ENCODE measurements at regions not wholly inside any gene's neighbourhood (a gene's known extent, or its start where the extent isn't known, plus 50 kb on each side); places are given as distances from the start of the nearest gene placed in this dataset.

DNA sequence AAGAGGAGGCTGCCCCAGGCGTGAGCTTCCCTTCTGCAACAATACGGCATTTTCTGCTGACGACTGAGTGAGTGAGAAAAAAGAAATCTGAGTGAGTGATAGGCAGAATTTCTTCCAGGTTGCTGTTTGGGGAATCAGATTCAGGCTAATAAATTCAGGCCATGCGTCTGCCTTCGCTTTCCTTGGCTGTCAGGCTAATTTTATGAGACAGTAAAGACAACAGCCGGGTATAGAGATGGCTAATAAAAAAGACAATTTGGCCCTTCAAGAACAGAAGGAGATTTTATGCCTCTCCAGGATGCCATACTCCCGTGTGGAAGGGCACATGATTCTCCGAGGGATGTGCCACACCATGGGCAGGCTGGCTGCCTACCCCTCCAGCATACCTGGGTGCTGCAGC lies 145.9 kb upstream of the UBL3 start:
- Histone ChIP-seq H3K9me3 (ENCODE audit: insufficient read depth, low read length) (no peaks in the 10 kb centered on the region), H2AFZ (ENCODE audit: low read depth, low read length) (no peak overlapping the region), H3K36me3 (replicated peaks; ENCODE audit: low read depth, low read length) (no peaks in the 10 kb centered on the region), H3K27ac (ENCODE audit: low read length) (no peak overlapping the region), H3K4me3 (ENCODE audit: low read length) (no peak overlapping the region), H4K20me1 (ENCODE audit: insufficient read depth, low read length) (no peaks in the 10 kb centered on the region), H3K9ac (ENCODE audit: low read length) (no peak overlapping the region), H3K79me2 (ENCODE audit: low read length) (no peaks in the 10 kb centered on the region), H3K4me2 (ENCODE audit: low read length) (no peak overlapping the region), H3K4me1 (ENCODE audit: low read length) (peaks cover 15% of the 10 kb centered on the region), H3K27me3 (ENCODE audit: low read depth, low read length) (0 out of 2 replicates have a peak, but pooled peaks cover 3% of the 10 kb centered on the region)
- TF ChIP-seq EZH2phosphoT487 (IDR thresholded peaks at IDR 0.05; ENCODE audit: low read depth), result no peak
- TF ChIP-seq, protein P1, sequence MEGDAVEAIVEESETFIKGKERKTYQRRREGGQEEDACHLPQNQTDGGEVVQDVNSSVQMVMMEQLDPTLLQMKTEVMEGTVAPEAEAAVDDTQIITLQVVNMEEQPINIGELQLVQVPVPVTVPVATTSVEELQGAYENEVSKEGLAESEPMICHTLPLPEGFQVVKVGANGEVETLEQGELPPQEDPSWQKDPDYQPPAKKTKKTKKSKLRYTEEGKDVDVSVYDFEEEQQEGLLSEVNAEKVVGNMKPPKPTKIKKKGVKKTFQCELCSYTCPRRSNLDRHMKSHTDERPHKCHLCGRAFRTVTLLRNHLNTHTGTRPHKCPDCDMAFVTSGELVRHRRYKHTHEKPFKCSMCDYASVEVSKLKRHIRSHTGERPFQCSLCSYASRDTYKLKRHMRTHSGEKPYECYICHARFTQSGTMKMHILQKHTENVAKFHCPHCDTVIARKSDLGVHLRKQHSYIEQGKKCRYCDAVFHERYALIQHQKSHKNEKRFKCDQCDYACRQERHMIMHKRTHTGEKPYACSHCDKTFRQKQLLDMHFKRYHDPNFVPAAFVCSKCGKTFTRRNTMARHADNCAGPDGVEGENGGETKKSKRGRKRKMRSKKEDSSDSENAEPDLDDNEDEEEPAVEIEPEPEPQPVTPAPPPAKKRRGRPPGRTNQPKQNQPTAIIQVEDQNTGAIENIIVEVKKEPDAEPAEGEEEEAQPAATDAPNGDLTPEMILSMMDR (IDR thresholded peaks at IDR 0.05; ENCODE audit: low read depth, low read length), result no peak

DNA sequence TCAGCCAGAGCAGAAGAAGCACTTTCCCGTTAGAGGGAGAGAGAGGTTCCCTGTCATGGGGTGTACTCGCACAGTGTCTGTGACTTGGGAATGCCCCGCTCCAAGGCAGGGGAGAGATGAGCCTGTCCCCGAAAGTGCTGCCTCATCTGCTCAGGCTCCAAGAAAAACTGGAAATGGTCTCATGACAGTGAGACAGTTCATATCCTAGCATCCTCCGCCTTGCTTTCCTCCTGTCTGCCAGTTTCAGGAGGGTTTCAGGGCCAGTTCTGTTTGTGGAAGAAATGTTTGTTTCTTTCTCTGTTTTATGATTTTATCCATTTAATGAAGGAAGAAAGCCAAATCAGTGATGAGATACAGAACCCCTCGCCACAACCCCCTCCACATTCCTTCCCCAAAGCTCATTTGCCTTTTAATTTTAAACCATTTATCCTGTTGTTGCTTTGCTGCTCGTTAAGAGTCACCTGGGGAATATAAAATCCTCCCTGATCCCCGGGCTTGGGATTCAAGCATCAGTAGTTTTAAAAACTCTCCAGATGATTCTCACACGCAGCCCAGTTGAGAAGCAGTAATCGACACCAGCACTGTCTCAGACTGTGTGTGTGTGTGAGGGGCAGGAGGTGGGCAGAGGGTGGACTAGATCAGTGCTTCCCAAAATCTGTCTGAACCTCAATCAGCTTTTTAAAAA lies 144.6 kb upstream of the UBL3 start:
- Histone ChIP-seq H3K9ac (ENCODE audit: low read length) (no peak overlapping the region), H3K4me1 (ENCODE audit: low read length) (peaks cover 5% of the 10 kb centered on the region), H3K4me2 (ENCODE audit: low read length) (no peak overlapping the region), H3K4me3 (ENCODE audit: low read length) (no peak overlapping the region), H3K36me3 (replicated peaks; ENCODE audit: low read depth, low read length) (no peaks in the 10 kb centered on the region), H3K79me2 (ENCODE audit: low read length) (no peaks in the 10 kb centered on the region), H3K27me3 (ENCODE audit: low read depth, low read length) (0 out of 2 replicates have a peak, but pooled peaks cover 3% of the 10 kb centered on the region), H3K9me3 (ENCODE audit: insufficient read depth, low read length) (no peaks in the 10 kb centered on the region), H2AFZ (ENCODE audit: low read depth, low read length) (no peak overlapping the region), H4K20me1 (ENCODE audit: insufficient read depth, low read length) (no peaks in the 10 kb centered on the region), H3K27ac (ENCODE audit: low read length) (no peak overlapping the region)
- TF ChIP-seq, protein P1 (IDR thresholded peaks at IDR 0.05; ENCODE audit: low read depth, low read length), result no peak
- no peak for TF ChIP-seq EZH2phosphoT487 (IDR thresholded peaks at IDR 0.05; ENCODE audit: low read depth)

DNA sequence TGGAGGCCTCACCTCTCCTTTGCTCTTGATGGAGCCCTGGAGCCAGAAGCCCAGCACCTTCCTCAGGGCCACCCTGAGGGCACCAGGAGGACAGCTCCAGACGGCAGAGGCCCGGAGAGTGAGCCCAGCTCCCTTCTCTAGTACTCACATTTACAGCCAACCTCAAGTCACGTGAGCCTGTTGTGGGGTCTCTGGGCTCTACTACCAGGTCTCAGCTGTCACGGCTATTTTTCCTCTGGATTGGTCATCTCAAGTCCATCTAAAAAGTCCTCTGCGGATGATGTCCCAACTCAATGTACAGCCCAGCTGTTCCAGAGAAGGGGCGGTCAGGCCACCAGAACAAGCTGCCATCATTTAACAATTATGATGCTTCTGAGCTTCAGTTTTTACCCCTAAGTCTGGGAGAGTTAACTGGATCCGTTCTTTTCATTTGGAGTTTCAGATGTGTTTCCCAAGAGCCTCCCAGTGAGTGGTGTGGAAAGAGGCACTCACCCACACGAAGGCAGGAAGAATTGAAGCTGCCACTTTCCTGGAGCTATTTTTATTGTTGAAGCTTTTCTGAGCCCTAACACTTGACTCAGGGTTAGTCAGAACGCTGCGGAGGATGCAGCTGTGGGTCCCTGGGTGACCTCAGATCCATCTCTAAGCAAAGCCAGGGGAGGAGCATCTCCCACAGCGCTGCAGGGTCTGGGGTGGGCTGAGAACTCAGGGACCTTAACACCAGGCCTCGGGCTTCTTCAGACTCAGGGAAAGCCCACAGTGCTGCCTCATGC lies 143.5 kb upstream of the UBL3 start:
- H3K27me3 ChIP-seq (ENCODE audit: low read depth, low read length), result 0 out of 2 replicates have a peak, but pooled peaks cover 3% of the 10 kb centered on the region
- no peaks in the 10 kb centered on the region for H3K9me3 ChIP-seq (ENCODE audit: insufficient read depth, low read length)
- no peaks in the 10 kb centered on the region for H4K20me1 ChIP-seq (ENCODE audit: insufficient read depth, low read length)
- H3K4me3 ChIP-seq (ENCODE audit: low read length), result no peak overlapping the region
- no peak overlapping the region for H3K9ac ChIP-seq (ENCODE audit: low read length)
- H3K36me3 ChIP-seq (replicated peaks; ENCODE audit: low read depth, low read length), result no peaks in the 10 kb centered on the region
- TF ChIP-seq, protein P1 (IDR thresholded peaks at IDR 0.05; ENCODE audit: low read depth, low read length), result no peak
- no peak for TF ChIP-seq EZH2phosphoT487 (IDR thresholded peaks at IDR 0.05; ENCODE audit: low read depth)
- H3K79me2 ChIP-seq (ENCODE audit: low read length), result no peaks in the 10 kb centered on the region
- H3K4me2 ChIP-seq (ENCODE audit: low read length), result no peak overlapping the region
- no peaks in the 10 kb centered on the region for H3K4me1 ChIP-seq (ENCODE audit: low read length)
- H3K27ac ChIP-seq (ENCODE audit: low read length), result no peak overlapping the region
- no peak overlapping the region for H2AFZ ChIP-seq (ENCODE audit: low read depth, low read length)

DNA sequence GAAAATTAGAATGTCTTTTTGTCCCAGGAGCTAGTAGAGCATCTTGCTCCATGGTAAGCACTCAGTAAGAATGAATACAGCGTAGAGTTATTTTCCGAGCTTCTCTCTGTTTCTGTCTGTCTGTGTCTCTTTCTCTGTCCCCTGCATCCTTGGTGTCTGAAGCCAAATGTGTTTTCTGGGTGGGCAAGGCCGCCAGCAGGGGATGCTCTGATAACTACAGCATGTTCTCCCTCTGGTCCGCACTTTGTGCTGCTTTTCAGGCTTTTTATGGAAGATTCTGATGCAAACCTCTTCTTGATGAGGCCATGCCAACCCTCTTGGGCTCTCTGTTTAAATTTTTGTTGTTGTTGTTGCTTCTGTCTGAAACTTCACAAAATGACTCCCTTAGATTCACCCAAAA lies 142.8 kb upstream of the UBL3 start:
- H3K27me3 ChIP-seq (ENCODE audit: low read depth, low read length), result 0 out of 2 replicates have a peak, but pooled peaks cover 3% of the 10 kb centered on the region
- TF ChIP-seq, protein P1 (IDR thresholded peaks at IDR 0.05; ENCODE audit: low read depth, low read length), result no peak
- TF ChIP-seq EZH2phosphoT487 (IDR thresholded peaks at IDR 0.05; ENCODE audit: low read depth), result no peak
- H3K79me2 ChIP-seq (ENCODE audit: low read length), result no peaks in the 10 kb centered on the region
- H3K36me3 ChIP-seq (replicated peaks; ENCODE audit: low read depth, low read length), result no peaks in the 10 kb centered on the region
- no peak overlapping the region for H3K9ac ChIP-seq (ENCODE audit: low read length)
- no peak overlapping the region for H3K4me2 ChIP-seq (ENCODE audit: low read length)
- H4K20me1 ChIP-seq (ENCODE audit: insufficient read depth, low read length), result no peaks in the 10 kb centered on the region
- H3K4me3 ChIP-seq (ENCODE audit: low read length), result no peak overlapping the region
- no peak overlapping the region for H3K27ac ChIP-seq (ENCODE audit: low read length)
- no peaks in the 10 kb centered on the region for H3K4me1 ChIP-seq (ENCODE audit: low read length)
- H3K9me3 ChIP-seq (ENCODE audit: insufficient read depth, low read length), result no peaks in the 10 kb centered on the region
- H2AFZ ChIP-seq (ENCODE audit: low read depth, low read length), result no peak overlapping the region
